GM12875 (cell line): ENCODE measurements at regions not wholly inside any gene's neighbourhood (a gene's known extent, or its start where the extent isn't known, plus 50 kb on each side); places are given as distances from the start of the nearest gene placed in this dataset.

ENCODE experiments used
- H3K4me3 ChIP-seq: one replicate; pipeline ENCODE4 v1.5.1; 2011; ENCODE audit warnings: low read depth, low read length, control low read depth
- TF ChIP-seq, protein P1 (sequence below): IDR thresholded peaks from 2 replicates; pipeline ENCODE4 v1.5.1; 2011; ENCODE audit warnings: low read depth, mild to moderate bottlenecking, control low read depth, inconsistent platforms, low read length, moderate library complexity, borderline replicate concordance; ENCODE audit not compliant: insufficient read depth

DNA sequence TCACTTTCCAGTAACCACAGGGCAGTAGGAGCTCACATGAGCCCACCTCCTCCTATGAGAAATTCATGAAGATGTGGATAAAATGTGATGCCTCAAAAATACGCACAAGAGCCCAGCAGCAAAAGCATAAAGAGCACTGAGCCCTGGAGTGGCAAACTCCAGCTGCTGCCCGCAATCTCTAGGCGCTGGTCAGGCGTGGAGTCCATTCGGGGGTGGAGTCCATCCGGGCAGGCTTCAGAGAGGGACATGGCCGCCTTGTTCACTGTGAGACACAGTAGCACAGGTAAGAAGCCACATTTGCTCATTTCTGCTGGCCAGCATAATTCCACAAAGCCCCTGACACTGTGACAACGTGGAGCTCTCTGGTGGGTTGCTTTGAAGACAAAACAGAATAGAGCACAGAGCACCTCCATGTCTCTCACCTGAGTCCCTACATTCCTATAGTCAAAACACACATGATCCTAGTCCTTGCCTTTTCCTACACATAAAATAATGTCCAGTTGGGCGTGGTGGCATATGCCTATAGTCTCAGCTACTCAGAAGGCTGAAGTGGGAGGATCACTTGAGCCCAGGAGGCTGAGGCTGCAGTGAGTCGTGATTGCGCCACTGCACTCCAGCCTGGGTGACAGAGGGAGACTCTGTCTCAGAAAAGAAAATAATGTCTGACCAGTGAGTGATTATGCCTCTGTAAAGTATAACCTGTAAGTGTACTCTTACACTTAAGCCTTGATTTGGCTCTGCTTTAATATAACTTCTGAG, 365.2 kb downstream of the GADD45G start:
- H3K4me3 ChIP-seq = no peak overlapping the region
- TF ChIP-seq, protein P1, sequence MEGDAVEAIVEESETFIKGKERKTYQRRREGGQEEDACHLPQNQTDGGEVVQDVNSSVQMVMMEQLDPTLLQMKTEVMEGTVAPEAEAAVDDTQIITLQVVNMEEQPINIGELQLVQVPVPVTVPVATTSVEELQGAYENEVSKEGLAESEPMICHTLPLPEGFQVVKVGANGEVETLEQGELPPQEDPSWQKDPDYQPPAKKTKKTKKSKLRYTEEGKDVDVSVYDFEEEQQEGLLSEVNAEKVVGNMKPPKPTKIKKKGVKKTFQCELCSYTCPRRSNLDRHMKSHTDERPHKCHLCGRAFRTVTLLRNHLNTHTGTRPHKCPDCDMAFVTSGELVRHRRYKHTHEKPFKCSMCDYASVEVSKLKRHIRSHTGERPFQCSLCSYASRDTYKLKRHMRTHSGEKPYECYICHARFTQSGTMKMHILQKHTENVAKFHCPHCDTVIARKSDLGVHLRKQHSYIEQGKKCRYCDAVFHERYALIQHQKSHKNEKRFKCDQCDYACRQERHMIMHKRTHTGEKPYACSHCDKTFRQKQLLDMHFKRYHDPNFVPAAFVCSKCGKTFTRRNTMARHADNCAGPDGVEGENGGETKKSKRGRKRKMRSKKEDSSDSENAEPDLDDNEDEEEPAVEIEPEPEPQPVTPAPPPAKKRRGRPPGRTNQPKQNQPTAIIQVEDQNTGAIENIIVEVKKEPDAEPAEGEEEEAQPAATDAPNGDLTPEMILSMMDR = no peak

DNA sequence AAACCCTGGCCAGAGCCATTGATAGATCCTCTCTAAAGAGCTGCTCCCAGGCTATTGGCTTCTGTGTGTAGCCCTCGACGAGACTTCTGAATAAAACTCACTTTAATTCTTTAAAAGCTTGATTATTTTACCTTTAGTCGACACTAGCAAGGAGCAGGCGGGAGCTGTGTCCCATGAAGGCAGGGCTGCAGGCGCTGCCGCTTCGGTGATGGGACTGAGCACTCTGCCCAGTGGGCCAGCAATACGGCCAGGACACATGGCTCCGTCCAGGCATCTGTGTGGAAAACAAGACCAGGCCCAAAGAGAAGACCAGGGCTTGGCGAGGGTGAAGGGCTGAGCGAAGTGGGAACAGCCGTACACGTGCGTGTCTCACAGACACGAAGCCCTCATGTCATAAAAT, 365.9 kb downstream of the GADD45G start:
- no peak overlapping the region for H3K4me3 ChIP-seq
- TF ChIP-seq, protein P1 = no peak

DNA sequence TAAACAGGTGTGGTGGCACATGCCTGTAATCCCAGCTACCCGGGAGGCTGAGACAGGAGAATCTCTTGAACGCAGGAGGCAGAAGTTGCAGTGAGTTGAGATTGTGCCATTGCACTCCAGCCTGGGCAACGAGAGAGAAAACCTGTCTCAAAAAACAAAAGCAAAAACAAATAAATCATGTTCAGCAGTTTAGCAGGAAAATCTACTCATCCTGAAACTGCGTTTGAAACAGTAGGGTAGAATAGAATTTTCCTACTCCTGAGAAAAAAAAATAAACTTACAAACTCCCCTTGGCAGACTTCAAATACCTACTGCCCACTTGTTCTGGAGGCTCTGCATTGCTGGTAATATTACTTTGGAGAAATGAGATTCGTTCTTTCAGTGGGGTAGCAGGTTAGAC, 367.7 kb downstream of the GADD45G start:
- no peak overlapping the region for H3K4me3 ChIP-seq
- TF ChIP-seq, protein P1 = no peak

DNA sequence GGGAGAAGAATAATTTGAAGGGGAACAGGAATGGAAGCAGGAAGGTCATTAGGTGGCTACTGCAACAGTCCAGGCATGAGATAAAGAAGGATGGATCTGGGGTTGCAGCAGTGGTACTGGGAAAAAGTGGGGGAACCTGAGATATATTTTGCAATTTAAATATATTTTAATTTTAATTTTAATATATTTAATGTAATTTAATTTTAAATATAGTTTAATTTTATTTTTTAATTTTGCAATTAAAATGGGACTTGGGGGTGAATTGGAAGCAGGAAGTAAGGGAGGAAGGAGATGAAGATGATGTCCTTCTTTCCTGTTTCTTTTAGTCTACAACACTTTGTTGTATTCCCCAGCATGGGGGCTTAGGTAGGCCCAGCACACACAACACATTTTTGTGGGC, 369.8 kb downstream of the GADD45G start:
- no peak overlapping the region for H3K4me3 ChIP-seq
- TF ChIP-seq, protein P1 = no peak

DNA sequence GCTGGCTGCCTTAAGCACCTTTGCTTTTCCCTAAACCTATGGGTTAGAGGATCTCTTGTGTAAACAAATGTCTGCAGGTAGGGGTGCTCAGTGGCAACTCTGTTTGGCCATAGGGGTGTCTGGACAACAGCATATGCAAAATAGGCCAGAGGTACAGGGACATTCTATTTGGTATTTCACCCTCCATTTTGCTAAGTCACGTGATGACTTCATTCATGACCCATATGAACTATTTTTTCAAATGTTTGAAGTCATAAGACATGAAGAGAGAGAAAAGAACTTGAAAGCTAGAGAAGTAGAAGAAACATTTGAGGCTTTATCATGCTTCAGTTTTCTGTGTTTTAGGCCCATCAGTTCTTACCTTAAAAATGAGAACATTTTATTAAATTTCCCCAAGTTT, 370.2 kb downstream of the GADD45G start:
- no peak overlapping the region for H3K4me3 ChIP-seq
- TF ChIP-seq, protein P1 = no peak

DNA sequence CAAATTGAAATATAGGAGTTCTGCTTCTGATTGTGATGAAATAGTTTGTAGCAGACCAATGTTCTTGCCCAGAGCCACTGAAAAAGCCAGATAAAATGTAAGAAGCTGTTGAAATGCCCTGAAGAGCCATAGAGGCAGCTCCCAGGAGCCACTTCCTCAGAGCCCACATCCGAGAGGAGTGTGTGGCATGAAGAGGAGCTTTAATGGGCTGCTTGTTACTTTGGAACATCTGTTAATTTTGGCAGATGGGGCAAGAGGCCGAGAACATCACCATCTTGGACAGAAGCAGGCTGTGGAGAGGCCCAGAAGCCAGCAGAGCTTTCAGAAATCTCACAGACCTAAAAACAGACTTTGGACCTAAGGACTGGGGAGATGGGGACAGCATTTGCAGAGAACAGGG, 370.8 kb downstream of the GADD45G start:
- no peak overlapping the region for H3K4me3 ChIP-seq
- TF ChIP-seq, protein P1 = no peak

DNA sequence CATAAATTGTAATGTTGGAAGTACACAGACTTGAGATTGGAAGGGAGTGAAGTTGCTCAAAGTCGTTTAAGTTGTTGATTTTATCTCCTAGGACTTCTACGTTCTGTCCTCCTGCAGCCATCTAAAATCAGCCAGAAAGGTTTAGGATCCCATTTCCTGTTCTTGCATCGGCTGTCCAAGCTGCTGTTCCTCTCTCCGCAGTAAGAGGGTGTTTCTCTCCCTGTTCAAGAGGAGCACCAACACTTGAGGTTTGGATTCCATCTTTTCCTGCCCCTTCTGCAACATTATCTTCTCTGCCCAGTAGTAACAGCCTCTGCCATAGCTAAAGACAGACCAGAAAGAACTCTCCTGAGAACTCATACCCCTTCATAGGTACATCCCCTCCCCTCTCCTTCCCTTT, 373.4 kb downstream of the GADD45G start:
- TF ChIP-seq, protein P1 = no peak
- no peak overlapping the region for H3K4me3 ChIP-seq
